ENCODE measurements at regions not wholly inside any gene's neighbourhood (a gene's known extent, or its start where the extent isn't known, plus 50 kb on each side); places are given as distances from the start of the nearest gene placed in this dataset.

DNA sequence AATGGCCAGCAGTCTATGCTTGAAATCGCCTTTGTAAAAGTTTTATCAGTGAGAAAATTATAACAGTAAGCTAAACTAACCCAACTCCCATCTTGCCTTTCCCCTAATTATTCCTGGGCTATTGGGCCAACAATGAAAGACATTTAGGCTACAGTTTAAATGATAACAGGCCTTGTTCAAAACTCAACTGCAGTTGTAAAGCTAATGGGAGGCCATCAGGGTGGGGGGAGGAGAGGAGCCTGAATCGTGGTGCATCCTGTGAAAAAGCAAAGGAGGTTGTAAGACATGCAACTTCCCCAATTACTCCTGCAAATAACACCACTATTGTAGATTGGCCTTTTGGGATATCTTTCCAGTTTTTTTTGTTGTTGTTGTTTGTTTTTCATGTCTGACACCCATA lies 53.8 kb downstream of the ACTL7B start:
- Histone ChIP-seq H3K27ac (ENCODE audit: low read depth, low read length) (no peak overlapping the region), H4K20me1 (ENCODE audit: insufficient read depth) (no peaks in the 10 kb centered on the region), H3K9ac (ENCODE audit: low read length) (no peak overlapping the region), H3K36me3 (ENCODE audit: control insufficient read depth in 1 of 2, insufficient read depth in 2 of 2, low read length in 2 of 2) (no peaks in the 10 kb centered on the region), H3K79me2 (ENCODE audit: insufficient read depth, low read length) (no peaks in the 10 kb centered on the region), H3K9me3 (ENCODE audit: control insufficient read depth in 1 of 2, insufficient read depth in 1 of 2, low read depth in 1 of 2, low read length in 2 of 2) (no peaks in the 10 kb centered on the region), H2AFZ (ENCODE audit: low read depth, low read length, poor library complexity, severe bottlenecking) (no peak overlapping the region), H3K9me2 (ENCODE audit: insufficient read depth) (no peaks in the 10 kb centered on the region), H3K4me2 (ENCODE audit: low read length) (no peak overlapping the region), H3K4me1 (ENCODE audit: control insufficient read depth in 1 of 2, insufficient read depth in 2 of 2, low read length in 2 of 2) (no peaks in the 10 kb centered on the region), H3K4me3 (replicated peaks in 1 of 2; ENCODE audit: low read depth in 1 of 2, low read length in 2 of 2) (no peak overlapping the region), H3K27me3 (ENCODE audit: insufficient read depth, low read length) (no peaks in the 10 kb centered on the region)
- ChIA-PET RAD21 (ENCODE audit: low non-redundant PET in 1 of 2, low total read pairs in 2 of 2, uncharacterized antibody in 2 of 2, unreplicated experiment in 2 of 2) (no interaction called here), POLR2A (no interaction called here), CTCF (no interaction called here)
- no peak for DNase-seq (ENCODE audit: low read depth, low spot score)
- TF ChIP-seq, protein P1, sequence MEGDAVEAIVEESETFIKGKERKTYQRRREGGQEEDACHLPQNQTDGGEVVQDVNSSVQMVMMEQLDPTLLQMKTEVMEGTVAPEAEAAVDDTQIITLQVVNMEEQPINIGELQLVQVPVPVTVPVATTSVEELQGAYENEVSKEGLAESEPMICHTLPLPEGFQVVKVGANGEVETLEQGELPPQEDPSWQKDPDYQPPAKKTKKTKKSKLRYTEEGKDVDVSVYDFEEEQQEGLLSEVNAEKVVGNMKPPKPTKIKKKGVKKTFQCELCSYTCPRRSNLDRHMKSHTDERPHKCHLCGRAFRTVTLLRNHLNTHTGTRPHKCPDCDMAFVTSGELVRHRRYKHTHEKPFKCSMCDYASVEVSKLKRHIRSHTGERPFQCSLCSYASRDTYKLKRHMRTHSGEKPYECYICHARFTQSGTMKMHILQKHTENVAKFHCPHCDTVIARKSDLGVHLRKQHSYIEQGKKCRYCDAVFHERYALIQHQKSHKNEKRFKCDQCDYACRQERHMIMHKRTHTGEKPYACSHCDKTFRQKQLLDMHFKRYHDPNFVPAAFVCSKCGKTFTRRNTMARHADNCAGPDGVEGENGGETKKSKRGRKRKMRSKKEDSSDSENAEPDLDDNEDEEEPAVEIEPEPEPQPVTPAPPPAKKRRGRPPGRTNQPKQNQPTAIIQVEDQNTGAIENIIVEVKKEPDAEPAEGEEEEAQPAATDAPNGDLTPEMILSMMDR (IDR thresholded peaks at IDR 0.05 in 2 of 3, conservative IDR thresholded peaks at IDR 0.05 in 1 of 3; ENCODE audit: borderline replicate concordance in 1 of 3, insufficient read depth in 1 of 3, low read depth in 2 of 3, low read length in 2 of 3), result no peak
- no peak for TF ChIP-seq TCF7L2 (IDR thresholded peaks at IDR 0.05; ENCODE audit: borderline replicate concordance, extremely low read depth, insufficient read depth, insufficient read length)
- TF ChIP-seq, protein P2, sequence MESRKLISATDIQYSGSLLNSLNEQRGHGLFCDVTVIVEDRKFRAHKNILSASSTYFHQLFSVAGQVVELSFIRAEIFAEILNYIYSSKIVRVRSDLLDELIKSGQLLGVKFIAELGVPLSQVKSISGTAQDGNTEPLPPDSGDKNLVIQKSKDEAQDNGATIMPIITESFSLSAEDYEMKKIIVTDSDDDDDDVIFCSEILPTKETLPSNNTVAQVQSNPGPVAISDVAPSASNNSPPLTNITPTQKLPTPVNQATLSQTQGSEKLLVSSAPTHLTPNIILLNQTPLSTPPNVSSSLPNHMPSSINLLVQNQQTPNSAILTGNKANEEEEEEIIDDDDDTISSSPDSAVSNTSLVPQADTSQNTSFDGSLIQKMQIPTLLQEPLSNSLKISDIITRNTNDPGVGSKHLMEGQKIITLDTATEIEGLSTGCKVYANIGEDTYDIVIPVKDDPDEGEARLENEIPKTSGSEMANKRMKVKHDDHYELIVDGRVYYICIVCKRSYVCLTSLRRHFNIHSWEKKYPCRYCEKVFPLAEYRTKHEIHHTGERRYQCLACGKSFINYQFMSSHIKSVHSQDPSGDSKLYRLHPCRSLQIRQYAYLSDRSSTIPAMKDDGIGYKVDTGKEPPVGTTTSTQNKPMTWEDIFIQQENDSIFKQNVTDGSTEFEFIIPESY (IDR thresholded peaks at IDR 0.05; ENCODE audit: extremely low read depth, insufficient replicate concordance, low read length), result no peak
- TF ChIP-seq SIN3A (IDR thresholded peaks at IDR 0.05; ENCODE audit: low read depth), result no peak
- TF ChIP-seq, protein P3, sequence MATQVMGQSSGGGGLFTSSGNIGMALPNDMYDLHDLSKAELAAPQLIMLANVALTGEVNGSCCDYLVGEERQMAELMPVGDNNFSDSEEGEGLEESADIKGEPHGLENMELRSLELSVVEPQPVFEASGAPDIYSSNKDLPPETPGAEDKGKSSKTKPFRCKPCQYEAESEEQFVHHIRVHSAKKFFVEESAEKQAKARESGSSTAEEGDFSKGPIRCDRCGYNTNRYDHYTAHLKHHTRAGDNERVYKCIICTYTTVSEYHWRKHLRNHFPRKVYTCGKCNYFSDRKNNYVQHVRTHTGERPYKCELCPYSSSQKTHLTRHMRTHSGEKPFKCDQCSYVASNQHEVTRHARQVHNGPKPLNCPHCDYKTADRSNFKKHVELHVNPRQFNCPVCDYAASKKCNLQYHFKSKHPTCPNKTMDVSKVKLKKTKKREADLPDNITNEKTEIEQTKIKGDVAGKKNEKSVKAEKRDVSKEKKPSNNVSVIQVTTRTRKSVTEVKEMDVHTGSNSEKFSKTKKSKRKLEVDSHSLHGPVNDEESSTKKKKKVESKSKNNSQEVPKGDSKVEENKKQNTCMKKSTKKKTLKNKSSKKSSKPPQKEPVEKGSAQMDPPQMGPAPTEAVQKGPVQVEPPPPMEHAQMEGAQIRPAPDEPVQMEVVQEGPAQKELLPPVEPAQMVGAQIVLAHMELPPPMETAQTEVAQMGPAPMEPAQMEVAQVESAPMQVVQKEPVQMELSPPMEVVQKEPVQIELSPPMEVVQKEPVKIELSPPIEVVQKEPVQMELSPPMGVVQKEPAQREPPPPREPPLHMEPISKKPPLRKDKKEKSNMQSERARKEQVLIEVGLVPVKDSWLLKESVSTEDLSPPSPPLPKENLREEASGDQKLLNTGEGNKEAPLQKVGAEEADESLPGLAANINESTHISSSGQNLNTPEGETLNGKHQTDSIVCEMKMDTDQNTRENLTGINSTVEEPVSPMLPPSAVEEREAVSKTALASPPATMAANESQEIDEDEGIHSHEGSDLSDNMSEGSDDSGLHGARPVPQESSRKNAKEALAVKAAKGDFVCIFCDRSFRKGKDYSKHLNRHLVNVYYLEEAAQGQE (IDR thresholded peaks at IDR 0.05; ENCODE audit: low read depth), result no peak
- no peak for TF ChIP-seq SP1 (IDR thresholded peaks at IDR 0.05; ENCODE audit: low read depth)
- TF ChIP-seq, protein P4, sequence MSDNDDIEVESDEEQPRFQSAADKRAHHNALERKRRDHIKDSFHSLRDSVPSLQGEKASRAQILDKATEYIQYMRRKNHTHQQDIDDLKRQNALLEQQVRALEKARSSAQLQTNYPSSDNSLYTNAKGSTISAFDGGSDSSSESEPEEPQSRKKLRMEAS (IDR thresholded peaks at IDR 0.05), result no peak
- no peak for TF ChIP-seq CEBPB (IDR thresholded peaks at IDR 0.05; ENCODE audit: low read depth)
- no TSS peak for BruUV-seq (replicated peaks)
- ATAC-seq, result no peak
- intact Hi-C loops (cut with micrococcal nuclease), result no loop called here

All from HCT116 (cell line).